ENCODE measurements at regions not wholly inside any gene's neighbourhood (a gene's known extent, or its start where the extent isn't known, plus 50 kb on each side); places are given as distances from the start of the nearest gene placed in this dataset.
"Not testable (repeated sequence)": the region's sequence is repeated elsewhere in the genome, so short reads cannot be mapped to it uniquely, and the experiment has no call there.

- no peak for DNase-seq
Observed at GRCh38 chr4:141463678-141464077, 172.7 kb upstream of the IL15 start.

DNA sequence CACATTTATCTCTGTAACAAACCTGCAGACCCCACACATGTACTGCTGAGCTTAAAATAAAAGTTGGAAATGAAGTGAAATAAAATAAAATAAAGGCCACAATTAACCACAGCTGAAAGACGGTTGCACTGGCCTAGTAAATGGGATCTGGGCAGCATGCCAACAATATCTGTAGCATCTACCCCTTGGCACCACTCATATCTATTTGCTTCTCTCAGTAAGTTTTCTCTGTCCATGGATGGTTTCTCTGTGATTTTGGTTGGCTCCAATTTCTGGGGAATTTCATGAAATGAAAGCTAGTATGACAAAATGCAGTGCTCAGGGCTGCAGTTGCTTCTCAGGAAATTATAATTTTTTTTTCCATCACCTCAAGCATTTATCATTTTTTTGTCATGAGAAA is 172.0 kb upstream of the IL15 start:
- DNase-seq, result no peak

GRCh38 chr4:141465171-141465570 is 171.2 kb upstream of the IL15 start:
- no peak for DNase-seq

GRCh38 chr4:141467225-141467624 is 169.2 kb upstream of the IL15 start:
- DNase-seq, result no peak

GRCh38 chr4:141469392-141469791 is 167.0 kb upstream of the IL15 start:
- no peak for DNase-seq

DNA sequence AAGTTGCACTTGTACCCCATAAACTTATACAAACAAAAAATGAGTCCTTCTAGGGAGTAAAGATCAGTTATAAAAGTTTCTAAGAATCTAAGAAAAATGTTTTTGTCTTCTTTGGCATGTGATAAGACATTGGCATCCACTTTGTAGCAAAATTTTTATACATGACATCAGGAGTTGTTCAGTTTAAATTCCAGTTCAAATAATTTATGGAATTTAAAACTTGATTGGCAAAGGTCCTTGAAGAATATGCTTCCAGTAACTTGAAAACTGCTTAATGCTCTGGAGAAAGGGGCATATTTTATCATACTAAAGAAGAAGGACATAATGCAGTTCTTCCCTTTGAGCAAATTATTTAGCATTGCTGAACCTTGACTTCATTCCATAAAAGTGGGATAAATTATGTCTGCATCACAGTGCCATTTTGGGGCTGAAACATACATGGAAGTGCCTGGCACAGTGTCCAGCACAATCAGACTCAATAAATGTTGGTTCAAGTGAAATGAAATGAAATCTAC is 163.3 kb upstream of the IL15 start:
- DNase-seq, result no peak

- no peak for DNase-seq
Observed at GRCh38 chr4:141473952-141474351, 162.4 kb upstream of the IL15 start.

DNA sequence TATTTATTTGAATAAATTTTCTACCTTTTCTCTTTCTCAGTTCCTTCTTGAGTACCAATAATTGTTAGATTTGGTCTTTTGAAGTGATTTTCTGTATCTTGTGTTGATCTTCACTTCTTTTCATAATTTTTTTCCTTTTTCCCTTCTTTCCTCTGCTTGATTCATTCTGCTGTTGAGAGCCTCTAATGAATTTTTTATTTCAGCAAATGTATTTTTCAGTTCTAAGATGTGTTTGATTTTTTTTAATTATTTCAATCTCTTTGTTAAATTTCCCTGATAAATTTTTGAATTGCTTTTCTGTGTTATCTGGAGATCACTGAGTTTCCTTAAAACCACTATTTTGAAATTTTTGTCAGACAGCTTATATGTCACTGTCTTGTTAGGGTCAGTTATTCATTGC is 155.4 kb upstream of the IL15 start:
- DNase-seq, result no peak

- not testable (repeated sequence) for DNase-seq
Observed at GRCh38 chr4:141484298-141484697, 152.1 kb upstream of the IL15 start.

DNA sequence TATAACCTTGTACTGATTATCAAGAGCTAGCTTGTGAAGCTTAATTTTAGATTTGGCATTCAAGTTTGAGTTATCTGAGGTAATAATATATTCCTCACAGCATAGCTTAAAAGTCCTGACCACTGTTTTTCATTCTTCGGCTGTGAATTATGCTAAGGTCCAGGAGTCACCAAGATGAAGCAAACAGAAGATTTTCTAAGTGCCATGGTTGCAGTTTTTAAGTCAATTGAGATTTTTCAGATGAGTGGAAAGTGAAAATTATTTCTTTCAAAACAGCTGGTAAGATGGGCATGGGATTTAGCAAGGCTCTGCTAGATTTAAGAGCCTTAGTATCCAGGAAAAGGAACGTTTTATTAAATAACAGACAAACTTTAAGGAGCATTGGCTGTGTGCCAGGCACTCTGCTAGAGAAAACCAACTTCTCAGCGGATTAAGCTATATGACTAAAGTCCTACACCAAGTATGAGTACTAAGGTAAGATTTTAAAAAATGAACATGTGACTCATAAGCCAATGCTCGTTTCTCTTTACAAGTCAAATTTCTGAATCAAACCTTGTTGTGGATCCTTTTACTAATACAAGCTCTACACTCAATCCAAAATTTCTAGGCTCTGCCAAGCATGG is 149.9 kb upstream of the IL15 start:
- DNase-seq, result no peak

DNA sequence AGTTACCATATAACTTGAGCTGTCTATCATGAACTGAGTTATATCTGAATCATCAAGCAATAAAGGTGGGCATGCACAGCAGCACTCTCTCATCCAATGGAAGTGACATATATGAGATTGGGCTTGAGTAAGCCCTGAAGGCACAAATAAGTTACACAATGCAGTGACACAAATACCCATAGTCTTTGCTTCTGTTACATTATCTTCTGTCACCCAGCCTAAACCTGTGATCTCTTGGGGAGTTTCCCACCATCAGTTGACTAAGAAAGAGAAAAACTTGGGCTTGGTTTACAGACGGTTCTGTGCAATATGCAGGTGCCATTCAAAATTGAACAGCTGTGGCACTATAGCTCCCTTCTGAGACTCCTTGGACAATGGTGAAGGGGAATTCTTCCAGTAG is 138.8 kb upstream of the IL15 start:
- no peak for DNase-seq

DNA sequence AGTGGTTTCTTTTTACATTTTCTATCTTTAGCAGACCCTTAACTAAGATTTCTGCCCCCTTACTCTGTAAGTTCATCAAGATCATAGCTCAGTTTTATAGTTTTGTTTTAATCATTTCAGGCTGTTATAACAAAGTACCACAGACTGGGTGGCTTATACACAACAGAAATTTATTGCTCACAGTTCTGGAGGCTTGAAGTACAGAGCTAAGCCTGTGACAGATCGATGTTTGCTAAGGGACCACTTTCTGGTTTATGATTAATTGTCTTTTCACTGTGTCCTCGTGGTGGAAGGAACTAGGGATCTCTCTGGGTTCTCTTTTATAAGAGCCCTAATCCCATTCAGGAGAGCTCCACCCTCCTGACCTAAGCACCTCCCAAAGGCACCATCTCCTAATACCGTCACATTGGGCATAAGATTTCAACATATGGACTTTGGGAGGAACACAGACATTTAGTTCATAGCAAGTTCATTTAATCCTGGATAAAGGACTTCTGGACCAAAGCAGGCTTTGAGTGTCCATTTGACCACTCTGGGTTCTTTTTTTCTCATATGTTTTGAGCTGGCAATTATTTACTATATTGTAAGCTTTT is 137.0 kb upstream of the IL15 start:
- no peak for DNase-seq

- no peak for DNase-seq
Observed at GRCh38 chr4:141501395-141501794, 135.0 kb upstream of the IL15 start.

GRCh38 chr4:141501931-141502330 is 134.5 kb upstream of the IL15 start:
- no peak for DNase-seq

DNA sequence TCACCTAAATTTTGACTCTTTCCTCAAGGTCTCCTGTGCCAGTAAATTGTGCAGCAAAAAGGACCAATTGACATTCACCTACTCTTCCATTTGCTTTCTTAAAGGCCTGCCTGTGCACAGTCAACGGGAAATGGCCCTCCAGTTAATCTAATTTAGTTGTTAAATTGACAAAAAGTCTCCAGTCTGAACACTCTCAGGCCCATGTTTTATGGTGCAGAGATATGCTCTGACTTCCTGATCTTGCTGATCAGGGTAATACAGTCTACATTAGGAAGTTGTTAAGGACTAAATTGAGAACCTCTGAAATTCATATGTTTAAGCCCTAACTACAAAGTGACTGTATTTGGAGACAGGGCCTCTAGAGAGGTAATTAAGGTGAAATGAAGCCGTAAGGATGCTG is 133.6 kb upstream of the IL15 start:
- DNase-seq, result no peak

- no peak for DNase-seq
Observed at GRCh38 chr4:141503260-141503659, 133.1 kb upstream of the IL15 start.

DNA sequence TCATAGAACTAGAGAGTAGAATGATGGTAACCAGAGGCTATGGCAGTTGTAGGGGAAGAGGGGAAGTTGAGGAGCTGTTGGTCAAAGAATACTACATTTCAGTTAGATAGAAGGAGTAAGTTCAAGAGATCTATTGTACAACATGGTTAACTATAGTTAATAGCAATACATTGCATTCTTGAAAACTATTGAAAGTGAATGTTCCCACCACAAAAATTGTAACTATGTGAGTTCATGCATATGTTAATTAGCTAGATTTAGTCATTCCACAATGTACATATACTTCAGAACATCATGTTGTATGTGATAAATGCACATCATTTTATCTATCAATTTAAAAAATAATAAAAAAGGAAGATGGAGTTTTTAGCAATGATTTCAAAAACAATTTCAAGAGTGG is 125.3 kb upstream of the IL15 start:
- DNase-seq, result no peak

DNA sequence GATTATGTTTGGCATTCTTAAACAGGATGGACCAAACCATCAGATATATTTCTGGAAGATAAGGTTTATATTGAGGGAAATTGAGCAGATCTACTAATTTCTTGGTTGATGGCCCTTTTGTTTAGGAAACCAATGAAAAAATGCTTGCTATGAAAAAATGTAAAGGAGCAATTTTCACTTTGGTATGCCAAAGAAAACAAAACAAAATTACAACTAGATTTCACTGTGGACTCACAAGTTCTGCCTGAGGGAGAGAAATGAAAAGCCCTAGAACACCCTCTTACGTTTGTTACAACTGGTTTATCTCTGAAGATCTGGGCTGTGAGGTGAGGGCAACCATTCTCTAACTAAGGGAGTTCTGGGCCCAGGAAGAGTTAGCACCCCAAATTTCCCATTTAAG is 122.5 kb upstream of the IL15 start:
- no peak for DNase-seq

GRCh38 chr4:141518222-141518621 is 118.2 kb upstream of the IL15 start:
- DNase-seq, result no peak

DNA sequence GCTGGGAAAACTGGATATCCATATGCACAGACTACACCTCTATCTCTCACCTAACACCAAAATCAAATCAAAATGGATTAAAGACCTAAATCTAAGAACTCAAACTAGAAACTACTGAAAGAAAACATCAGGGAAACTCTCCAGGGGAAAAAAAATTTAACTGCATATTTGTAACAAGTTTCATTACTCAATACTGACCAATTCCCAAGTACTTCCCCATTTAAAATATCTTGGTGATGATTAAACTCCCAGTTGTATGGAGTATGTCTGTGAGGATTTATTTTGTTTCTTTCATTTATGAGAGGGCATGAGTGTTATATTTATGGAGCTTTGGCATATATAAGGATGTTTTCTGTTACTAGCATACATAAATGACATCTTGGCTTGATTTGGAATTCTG is 112.3 kb upstream of the IL15 start:
- no peak for DNase-seq

- no peak for DNase-seq
Observed at GRCh38 chr4:141524841-141525240, 111.5 kb upstream of the IL15 start.

DNA sequence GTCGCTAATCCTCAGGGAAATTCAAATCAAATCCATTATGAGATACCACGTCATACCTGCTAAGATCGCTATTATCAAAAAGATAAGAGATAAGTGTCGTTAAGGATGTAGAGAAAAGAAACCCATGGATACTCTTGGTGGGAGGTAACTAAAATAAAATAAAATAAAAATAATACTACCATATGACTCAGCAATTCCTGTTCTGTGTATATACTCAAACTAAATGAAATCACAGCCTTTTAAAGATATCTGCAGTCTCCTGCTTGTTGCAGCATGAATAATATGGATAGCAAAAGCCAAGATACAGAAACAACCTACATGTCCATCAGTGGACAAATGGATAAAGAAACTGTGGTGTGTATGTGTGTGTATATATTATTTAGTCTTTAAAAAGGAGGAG is 105.8 kb upstream of the IL15 start:
- DNase-seq, result no peak

DNA sequence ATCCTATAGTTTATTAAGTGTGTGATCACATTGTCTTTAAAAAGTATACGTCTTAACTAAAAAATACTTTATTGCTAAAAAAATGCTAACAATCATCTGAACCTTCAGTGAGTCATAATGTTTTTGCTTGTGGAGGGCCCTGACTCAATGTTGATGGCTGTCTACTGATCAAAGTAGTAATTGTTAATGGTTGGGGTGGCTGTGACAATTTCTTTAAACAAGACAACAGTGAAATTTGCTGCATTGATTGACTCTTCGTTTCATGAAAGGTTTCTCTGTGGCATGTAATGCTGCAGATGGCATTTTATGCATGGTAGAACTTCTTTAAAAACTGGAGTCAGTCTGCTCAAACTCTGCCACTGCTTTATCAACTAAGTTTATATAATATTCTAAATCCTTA is 101.4 kb upstream of the IL15 start:
- DNase-seq, result no peak

DNA sequence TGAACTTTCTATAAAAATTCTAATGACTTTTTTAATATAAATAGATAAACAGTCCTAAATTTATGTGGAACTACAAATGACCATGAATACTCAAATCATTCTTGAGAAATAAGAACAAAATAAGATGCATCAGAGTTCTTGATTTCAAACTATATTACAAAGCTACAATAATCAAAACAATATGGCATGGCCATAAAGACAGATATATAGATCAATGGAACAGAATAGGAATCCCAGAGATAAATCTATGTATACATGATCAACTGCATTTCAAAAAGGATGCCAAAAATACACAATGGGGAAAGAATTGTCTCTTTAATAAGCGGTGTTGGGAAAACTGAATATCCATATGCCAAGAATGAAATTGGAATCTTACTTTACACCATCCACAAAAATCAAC is 98.4 kb upstream of the IL15 start:
- no peak for DNase-seq

DNA sequence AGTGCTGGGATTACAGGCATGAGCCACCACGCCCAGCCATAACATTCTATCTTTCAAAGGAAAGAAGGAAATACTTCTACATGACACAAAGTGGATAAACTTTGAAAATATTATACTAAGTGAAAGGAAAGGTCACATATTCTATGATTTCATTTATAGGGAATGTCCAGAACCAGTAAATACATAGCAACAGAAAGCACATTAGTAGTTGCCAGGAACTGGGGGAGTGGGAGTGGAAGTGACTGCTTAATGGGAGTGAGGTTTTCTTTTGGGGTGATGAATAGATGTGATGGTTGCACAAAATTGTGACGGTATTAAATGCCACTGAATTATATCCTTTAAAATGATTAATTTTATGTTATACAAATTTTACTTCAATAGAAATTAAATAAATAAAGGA is 95.7 kb upstream of the IL15 start:
- DNase-seq, result no peak

All from SW 1271 (cell line).